GM12891 (cell line): ENCODE measurements at regions not wholly inside any gene's neighbourhood (a gene's known extent, or its start where the extent isn't known, plus 50 kb on each side); places are given as distances from the start of the nearest gene placed in this dataset.

ENCODE experiments used
- POLR2A ChIP-seq: IDR thresholded peaks from 2 replicates; pipeline ENCODE4 v1.6.1; 2011; ENCODE audit warnings: low read depth, low read length, control low read depth
- POLR2AphosphoS5 ChIP-seq: IDR thresholded peaks from 2 replicates; pipeline ENCODE4 v1.6.1; 2011; ENCODE audit warnings: low read depth, low read length, control low read depth
- POU2F2 ChIP-seq: IDR thresholded peaks from 2 replicates; pipeline ENCODE4 v1.6.1; 2011; ENCODE audit warnings: low read depth, mild to moderate bottlenecking, control low read depth, low read length, moderate library complexity
- TAF1 ChIP-seq: IDR thresholded peaks from 2 replicates; pipeline ENCODE4 v1.6.1; 2011; ENCODE audit warnings: low read depth, low read length, control low read depth

- TF ChIP-seq POLR2AphosphoS5 (no peak), POLR2A (no peak), POU2F2 (no peak), TAF1 (no peak)
Observed at GRCh38 chr2:2701176-2701781, 370.2 kb upstream of the MYT1L start.
